GM18861 (cell line): ENCODE measurements at regions not wholly inside any gene's neighbourhood (a gene's known extent, or its start where the extent isn't known, plus 50 kb on each side); places are given as distances from the start of the nearest gene placed in this dataset.

ENCODE experiments used
- ATAC-seq: cut with Tn5 transposase; IDR thresholded peaks from one replicate; pipeline ENCODE4 v1.9.1; 2021; ENCODE audit not compliant: unreplicated experiment

DNA sequence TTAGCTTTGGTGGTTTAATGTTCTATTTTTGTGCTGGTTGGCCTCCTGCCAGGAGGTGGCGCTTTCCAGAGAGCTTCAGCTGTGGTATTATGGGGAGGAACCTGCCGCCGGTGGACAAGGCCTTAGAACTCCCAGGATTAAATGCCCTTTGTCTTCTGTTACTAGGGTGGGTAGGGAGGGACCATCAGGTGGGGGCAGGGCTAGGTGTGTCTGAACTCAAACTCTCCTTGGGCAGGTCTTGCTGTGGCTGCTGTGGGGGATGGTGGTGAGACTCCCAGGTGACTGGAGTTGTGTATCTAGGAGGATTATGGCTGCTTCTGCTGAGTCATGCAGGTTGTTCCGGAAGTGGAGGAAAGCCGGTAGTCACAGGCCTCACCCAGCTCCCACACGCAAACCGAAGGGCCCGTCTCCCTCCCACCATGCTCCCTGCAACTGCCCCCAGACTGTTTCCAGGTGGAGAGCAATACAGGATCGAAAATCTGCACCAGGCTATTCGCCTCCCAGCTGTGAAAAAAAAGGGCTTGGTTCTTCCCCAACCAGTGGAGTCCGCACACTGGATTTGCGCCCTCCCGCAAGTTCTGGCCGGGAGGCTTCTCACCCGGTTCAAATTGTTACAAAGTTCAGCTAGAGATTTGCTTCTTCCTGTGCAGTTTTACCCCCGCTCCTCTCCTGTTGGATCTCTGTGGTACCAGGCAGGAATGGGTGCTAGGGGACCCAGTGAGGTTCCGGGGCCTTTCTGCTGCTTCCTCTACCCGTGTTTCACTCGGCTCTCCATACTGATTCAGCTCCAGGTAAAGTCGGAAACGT lies 220.5 kb downstream of the CENPF start:
- no peak for ATAC-seq

DNA sequence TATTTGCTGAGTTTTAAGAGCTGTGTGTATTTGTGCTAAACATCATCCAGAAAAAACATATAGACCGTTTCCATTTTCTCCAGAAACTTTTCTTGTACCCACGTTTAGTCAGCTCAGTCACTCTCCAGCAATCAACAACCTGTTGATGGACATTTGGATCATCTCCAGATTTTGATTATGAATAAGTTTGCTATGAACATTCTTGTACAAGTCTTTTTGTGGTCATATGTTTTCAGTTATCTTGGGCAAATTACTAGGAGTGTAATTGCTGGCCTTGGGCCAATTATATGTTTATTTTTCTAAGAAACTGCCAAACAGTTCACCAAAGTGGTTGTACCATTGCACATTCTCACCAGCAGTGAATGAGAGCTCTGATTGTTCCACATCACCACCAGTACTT lies 221.8 kb downstream of the CENPF start:
- no peak for ATAC-seq

DNA sequence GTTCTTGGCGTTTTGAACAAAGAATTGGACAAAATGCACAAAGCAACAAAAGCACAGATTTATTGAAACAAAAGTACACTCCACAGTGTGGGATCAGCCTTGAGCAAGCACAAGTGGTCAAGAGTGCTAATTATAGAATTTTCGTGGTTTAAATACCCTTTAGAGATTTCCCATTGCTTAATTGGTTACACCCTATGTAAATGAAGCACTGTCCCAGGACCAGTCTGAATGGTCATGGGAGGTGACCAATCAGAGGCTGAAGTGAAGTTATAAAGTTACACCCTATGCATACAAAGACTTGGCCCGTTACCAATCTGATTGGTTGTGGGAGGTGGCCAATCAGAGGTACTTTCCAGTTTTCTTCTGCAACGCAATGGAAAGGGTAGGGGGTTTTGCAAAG lies 223.6 kb downstream of the CENPF start:
- ATAC-seq: no peak

DNA sequence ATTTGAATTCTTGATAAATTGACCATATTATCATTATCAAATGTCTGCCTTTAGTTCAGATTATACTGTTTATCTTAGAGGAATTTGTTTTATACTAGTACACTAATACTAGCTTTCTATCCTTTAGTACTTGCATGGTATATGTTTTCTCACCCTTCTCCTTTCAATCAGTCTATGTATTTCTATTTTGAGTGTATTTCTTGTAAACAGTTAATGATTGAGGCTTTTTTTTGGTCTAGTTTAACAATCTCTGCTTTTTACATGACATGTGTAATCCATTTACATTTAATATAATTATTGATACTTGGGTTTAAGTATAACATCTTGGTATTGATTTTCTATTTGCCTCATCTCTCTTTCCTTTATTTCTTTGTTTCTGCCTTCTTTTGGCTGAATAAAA lies 224.9 kb downstream of the CENPF start:
- no peak for ATAC-seq

DNA sequence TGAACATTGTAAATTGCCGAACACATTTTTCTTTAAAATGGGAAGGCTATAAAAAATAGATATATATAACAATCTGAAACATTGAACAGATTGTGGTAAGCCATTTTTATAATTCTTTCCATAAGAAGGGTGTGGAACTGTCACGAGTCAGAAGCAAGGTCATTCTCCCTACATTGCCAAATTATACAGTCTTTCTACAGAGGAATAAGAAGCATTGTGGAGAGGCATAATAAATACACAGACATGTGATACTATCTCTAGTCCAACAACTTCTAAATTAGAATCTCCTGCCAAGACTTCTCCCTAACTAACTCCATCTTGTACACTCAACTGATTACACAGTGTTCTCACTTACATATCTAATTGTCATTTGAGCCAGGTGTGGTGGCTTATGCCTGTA lies 227.9 kb downstream of the CENPF start:
- ATAC-seq: no peak

DNA sequence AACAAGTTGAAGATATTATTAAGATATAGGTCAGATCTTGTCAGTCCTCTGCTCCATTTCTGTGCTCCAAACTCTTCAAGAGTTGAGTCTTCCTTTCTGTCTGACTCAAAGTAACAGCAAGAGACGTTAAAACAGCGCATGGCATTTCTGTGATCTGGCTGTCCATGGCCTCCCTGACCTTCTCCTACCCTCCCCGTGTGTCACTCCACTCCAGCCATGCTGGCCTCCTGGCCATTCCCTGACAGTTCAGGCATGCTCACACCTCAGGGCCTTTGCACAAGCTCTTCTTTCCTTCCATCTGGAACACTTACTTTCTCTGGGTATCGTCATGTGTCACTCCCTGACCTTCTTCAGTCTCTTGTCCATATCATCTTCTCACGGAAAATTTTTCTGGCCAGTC lies 229.0 kb downstream of the CENPF start:
- no peak for ATAC-seq

DNA sequence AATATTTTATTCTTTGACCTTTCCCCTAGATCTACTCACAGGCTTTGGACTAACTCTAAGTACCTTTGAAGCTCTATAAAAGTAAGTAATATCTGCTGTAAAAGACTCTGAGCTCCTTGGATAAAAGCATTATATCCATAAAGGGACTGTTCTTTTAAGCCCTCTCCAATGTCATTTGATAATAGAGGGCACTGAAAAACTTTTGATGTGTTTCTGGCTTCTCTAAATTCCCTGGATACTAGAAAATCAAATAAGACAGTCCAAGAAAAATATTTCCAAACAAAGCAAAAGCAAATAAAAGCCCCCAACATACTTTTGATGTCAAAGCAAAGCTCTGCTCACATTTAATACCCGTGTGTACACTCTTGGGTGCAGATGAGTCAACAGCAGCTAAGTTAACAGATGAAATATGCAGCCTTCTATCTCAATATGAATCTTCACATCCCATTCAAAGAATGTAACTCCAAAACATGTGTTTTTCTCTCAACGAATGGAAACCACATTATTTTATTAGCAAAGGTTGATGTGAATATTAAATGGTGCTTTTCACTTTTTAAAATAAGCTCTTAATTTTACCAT lies 230.3 kb downstream of the CENPF start:
- ATAC-seq: no peak

DNA sequence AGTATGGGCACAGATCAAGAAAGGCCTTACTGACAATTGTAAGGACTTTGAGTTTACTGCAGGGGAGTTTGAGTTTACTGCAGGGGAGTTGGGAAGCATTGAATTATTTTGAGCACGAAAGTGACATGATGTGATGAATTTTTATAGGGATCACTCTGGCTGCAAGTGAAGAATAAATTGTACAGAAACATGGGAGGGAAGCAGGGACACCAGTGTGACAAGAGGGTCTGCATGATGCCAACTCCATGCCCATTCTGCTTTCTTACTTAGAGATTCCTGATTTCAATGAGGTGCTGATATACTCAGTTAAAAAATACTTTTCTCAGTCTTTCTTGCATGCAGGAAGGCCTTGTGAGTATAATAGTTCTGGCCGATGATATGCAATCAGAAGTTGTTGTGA lies 234.4 kb downstream of the CENPF start:
- ATAC-seq: no peak

DNA sequence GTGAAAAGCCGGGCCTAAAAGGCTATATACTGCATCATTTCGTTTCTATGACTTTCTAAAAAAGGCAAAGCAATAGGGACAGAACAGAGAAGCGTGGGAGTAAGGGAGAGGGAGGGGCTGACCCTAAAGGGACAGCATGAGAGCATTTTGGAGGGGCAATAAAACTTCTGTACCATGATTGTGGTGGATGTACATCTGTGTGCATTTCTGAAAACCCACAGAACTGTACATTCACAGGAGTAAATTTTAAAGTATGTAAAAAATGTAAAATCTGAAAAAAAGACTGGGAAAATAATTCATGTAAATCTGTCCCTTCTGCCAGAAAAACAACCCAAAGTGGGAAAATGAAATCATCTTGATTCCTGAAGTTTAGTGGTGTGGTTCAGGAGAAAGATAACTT lies 235.4 kb downstream of the CENPF start:
- ATAC-seq: no peak

DNA sequence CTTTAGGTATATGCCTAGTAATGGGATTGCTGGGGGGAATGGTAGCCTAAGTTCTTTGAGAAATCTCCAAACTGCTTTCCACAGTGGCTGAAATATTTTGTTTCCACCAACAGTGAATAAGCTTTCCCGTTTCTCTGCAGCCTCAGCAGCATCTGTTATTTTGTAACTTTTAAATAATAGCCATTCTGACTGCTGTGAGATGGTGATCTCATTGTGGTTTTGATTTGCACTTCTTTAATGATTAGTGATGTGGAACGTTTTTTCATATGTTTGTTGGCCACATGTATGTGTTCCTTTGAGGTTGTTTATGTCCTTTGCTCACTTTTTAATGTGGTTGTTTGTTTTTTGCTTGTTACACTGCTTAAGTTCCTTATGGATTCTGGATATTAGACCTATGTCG lies 237.4 kb downstream of the CENPF start:
- no peak for ATAC-seq

DNA sequence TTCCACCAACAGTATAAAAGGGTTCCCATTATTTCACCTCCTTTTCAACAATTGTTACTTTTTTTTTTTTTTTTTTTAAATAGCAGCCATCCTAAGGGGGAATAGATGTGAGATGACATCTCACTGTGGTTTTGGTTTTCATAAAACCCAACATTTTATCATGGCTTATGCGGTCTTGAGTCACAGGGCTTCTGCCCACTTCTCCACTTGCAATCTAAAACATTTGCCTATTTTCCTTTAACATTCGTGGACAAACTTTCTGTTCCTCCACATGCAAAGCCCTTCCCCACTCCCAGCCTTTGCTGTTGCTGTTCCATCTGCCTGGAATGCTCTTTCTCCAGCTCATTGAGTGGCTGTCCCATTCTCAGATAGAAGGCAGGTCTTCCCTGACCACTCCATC lies 239.7 kb upstream of the KCNK2 start:
- ATAC-seq: no peak

DNA sequence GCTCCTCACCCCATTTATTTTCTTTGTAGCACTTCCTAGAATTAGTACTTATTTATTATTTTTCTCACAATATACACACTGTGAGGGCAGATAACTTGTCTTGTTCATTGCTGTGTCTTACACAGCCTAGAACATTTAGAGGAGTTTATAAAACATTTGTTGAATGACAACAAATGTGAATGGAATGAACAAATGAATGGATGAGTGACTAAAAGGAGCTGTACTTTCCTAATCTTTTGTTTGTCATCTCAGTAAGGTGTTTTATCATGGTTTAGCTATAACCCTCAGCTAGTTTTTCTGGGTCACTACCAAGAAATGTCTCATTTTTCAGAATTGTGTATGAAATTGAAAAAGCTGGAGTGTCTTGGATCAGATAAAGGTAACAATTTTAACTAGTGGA lies 239.3 kb upstream of the KCNK2 start:
- no peak for ATAC-seq

DNA sequence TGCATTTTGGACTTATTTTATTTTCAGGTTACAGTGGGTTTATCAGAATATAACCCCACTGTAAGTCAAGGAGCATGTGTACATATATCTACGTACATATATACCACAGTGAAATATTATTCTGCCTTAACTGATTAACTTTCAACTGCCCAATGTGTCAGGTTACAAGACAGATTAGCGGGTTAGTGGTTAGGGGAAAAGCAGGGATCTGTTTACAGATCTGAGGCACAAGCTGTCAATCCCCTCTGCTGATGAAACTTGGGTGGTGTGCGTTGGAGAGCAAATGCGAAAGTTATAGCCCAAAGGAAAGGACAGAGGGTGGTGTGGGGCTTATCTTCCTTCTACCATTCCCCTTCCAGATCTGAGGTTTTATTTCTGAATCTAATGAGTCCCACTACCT lies 238.2 kb upstream of the KCNK2 start:
- ATAC-seq: no peak

DNA sequence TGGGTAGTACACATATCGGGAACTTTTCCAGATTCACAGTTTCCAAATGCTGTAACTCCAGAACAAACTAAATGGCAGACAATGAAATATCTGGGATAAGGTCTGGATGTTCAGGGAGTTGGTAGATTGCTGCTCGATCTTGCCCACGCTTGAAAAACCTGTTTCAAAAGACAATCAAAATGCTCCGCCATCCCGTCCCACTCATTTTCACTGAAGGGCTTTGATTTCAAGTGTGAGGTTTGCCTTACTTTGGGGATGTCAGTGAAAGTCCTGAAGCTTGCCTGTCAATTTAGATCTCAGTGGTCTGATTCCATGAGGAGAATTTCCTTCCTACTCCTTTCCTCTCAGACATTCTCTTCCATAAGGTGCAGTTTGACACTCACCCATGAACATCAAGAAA lies 236.3 kb upstream of the KCNK2 start:
- ATAC-seq: no peak

DNA sequence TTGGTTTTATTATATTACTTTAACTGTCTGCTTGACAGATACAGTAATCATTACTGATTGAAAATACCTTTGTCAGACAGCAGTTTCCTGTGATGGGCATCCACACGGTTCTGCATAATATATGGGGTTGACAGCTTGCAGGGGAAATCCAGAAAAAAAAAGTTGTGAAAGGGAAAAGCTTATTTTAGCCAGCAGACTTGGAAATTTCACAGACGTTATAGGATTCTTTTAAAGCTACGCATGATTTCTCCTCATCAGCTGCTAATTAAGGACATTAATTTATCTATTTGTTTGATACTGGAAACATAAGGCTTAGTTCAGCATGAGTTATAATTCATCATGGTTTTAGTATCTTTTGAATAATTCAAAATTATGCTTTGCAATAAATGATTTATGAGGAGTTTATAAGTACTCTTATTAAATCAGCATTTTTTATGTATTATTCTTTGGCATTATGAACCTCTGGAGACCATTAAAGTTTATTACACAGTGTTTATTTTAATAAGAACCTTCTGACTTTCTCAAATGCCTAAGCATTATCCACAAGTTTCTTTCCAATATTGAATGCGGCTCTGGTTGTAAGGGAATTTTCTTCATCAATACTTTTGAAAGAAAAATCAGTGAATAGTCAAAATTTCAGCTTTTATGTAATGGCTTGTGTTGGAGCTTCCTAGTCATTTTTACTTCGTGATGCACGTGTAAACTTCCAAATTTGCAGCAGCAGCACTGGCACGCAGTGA lies 235.3 kb upstream of the KCNK2 start:
- no peak for ATAC-seq

DNA sequence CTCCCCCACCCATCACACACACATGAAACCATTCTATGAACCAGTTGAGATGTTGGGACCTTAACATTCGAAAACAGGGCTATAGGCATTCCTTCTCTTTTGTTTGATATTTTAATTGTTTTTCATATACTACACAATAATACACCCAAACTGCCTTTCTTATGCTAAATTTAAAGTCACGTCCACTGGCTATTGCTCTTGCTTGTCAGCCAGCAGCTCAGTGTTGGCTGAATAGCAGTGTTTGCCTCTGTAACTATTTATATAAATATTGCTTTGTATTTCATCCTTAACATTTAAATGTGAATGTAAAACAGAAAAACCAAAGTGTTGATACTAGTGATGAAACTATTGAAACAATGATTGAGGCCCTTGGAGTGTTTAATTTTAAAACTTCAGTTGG lies 234.4 kb upstream of the KCNK2 start:
- ATAC-seq: no peak

DNA sequence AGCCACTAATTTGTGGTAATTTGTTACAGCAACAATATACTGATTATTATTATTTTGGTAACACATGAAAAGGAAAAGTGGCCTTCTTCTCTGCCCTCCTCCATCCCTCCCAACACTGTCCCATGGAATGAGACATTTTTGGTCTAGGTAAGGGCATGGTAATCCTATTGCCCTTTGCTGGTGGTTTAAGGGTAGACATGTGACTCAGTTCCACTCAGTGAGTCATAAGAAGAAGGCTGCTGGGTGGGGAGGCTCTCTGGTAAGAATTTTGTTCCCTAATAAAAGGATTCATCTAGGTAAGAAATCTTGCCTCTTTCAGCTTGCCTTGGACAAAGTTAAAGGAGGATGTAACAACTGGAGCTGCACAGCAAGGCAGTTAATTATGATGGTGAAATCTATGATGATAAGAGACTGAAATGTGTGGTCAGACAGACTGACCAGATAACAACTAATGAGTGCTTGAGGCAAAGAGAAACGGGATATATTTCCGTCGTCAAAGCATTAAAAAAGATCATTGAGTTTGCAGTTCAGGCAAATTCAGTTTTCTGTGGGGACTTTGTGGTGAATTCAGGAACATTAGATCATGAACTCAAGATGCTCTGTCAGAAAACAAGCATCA lies 232.0 kb upstream of the KCNK2 start:
- ATAC-seq: no peak

DNA sequence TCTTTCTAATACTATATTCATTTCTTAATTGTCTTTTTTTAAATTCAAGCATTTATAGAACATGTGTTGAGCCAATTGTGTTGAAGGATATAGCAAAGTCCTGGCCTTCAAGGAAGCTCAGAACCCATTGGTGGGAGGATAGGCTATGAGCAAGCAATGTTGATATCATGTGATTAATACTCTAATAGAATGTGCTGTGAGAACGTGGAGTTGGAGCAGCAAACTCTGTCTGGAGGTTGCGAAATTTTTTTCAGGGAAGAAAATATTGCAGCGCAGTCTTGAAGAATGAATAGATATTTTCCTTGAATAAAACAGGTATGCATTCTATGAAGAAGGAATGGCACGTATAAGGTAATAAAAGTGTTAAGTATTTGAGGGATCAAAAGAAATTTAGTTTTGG lies 229.2 kb upstream of the KCNK2 start:
- ATAC-seq: no peak

DNA sequence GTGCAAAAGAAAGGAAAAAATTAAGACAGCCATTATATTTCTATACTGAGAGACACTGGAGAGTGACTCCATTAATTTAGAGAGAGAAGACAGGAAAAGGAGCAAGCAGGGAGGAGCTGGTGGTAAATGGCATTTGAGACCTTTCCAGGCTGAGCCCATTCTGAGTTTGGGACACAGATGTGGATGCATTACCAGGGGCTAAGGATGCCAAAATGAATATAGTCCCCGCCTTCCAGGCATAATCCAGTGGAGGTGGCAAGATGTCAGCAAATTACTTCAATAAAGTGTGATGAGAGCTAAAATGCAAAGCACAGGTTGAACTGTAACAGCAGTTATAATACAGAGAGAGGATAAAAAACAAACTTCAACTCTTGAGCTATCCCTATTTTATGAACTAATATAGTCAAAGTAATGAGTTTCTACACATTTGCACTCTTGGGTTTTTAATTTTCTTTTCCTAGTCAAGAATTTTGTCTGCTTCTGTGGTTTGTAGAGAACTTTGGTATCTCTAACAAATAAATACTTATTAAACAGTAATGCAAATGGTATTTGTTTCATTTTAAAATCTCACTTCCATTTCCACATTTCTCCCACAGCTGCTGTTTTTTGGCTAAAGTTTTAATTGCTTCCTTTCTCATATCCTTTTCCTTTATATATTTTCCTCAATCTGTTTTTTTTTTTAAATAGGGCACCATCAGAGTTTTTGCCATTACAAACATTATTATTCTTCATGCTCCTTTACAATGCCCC lies 228.2 kb upstream of the KCNK2 start:
- no peak for ATAC-seq

DNA sequence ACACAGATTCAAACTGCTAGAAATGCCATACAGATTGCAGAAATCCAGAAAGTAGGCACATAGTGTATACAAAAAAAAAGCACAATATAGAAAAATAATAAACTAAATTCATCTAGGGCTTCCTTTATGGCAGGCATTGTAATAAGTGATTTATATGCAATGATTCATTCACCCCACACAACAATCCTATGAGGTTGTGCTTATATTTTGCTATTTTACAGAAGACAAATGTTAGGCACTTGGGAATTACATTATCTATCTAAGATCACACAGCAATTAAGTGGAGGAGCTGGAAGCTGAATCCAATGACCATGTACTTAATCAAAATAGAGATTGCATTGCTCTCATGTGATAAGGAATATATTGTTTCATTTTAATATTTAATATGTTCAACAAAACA lies 225.7 kb upstream of the KCNK2 start:
- ATAC-seq: no peak

DNA sequence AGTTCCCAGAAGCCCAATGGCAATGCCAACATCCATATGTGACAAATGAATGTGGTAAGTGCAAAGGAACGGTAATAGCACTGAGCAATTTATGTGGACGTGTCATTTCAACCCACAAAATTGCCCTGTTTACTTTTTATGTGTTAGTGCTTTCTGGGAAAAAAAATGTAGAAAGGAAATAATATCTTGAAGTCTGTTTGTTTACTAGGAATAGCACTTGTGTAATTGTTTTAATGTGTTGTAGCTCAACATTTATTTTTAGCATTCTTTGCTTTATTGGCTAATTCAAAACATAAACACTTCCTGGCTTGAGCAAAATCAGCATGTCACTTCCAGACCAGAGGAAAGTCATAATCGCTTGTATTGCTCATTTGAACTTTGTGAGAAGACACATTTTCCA lies 224.8 kb upstream of the KCNK2 start:
- ATAC-seq: no peak
